ENCODE measurements at regions not wholly inside any gene's neighbourhood (a gene's known extent, or its start where the extent isn't known, plus 50 kb on each side); places are given as distances from the start of the nearest gene placed in this dataset.
A peak's percentile ranks its signal among the peaks of the same experiment; 100 is the strongest.

- no peak overlapping the region for H3K27ac ChIP-seq (ENCODE audit: extremely low read depth, low read depth, low read length)
- POLR2A ChIA-PET = no interaction called here
- no peak overlapping the region for H3K4me3 ChIP-seq (ENCODE audit: low read depth, low read length)
- no peaks in the 10 kb centered on the region for H3K9me3 ChIP-seq (ENCODE audit: control insufficient read depth, insufficient read depth, low read depth, low read length)
- no peaks in the 10 kb centered on the region for H3K36me3 ChIP-seq (ENCODE audit: control insufficient read depth in 2 of 2, insufficient read depth in 1 of 2, low read length in 2 of 2)
- CTCF ChIA-PET = no interaction called here
- TF ChIP-seq ZNF664 (tag by site-specific recombination; IDR thresholded peaks at IDR 0.05) (0 out of 2 replicates have a peak, but pooled peaks have one; percentile 39), ZNF701 (tag by site-specific recombination; IDR thresholded peaks at IDR 0.05) (no peak)
- no peaks in the 10 kb centered on the region for H3K4me1 ChIP-seq (ENCODE audit: control insufficient read depth, insufficient read depth, low read length)
Measured at GRCh38 chr9:690517-691111, 150.9 kb upstream of the DMRT1 start.

- Histone ChIP-seq H3K4me1 (ENCODE audit: control insufficient read depth, insufficient read depth, low read length) (no peaks in the 10 kb centered on the region), H3K4me3 (ENCODE audit: low read depth, low read length) (no peak overlapping the region), H3K36me3 (ENCODE audit: control insufficient read depth in 2 of 2, insufficient read depth in 1 of 2, low read length in 2 of 2) (no peaks in the 10 kb centered on the region), H3K27ac (ENCODE audit: extremely low read depth, low read depth, low read length) (no peak overlapping the region), H3K9me3 (ENCODE audit: control insufficient read depth, insufficient read depth, low read depth, low read length) (no peaks in the 10 kb centered on the region)
- ChIA-PET CTCF (no interaction called here), POLR2A (interaction anchor here (0.7 kb wide), 1 partner anchor 423 kb away, joined by 3 read pairs; no protein-coding TSS in a partner anchor)
- TF ChIP-seq ZNF146 (tag by site-specific recombination; IDR thresholded peaks at IDR 0.05) = no peak
- TF ChIP-seq IKZF3 (tag by site-specific recombination; IDR thresholded peaks at IDR 0.05) = no peak
- TF ChIP-seq ZNF280C (tag by site-specific recombination; IDR thresholded peaks at IDR 0.05) = no peak
- TF ChIP-seq ZNF169 (tag by site-specific recombination; IDR thresholded peaks at IDR 0.05) = no peak
- 0 out of 2 replicates have a peak, but pooled peaks have one; percentile 10 for TF ChIP-seq PRDM6 (tag by site-specific recombination; IDR thresholded peaks at IDR 0.05)
- no peak for TF ChIP-seq ZNF449 (tag by site-specific recombination; IDR thresholded peaks at IDR 0.05)
Measured at GRCh38 chr9:691825-692400, 149.6 kb upstream of the DMRT1 start.

- Histone ChIP-seq H3K9me3 (ENCODE audit: control insufficient read depth, insufficient read depth, low read depth, low read length) (no peaks in the 10 kb centered on the region), H3K4me3 (ENCODE audit: low read depth, low read length) (no peak overlapping the region), H3K4me1 (ENCODE audit: control insufficient read depth, insufficient read depth, low read length) (no peaks in the 10 kb centered on the region), H3K36me3 (ENCODE audit: control insufficient read depth in 2 of 2, insufficient read depth in 1 of 2, low read length in 2 of 2) (no peaks in the 10 kb centered on the region), H3K27ac (ENCODE audit: extremely low read depth, low read depth, low read length) (no peak overlapping the region)
- TF ChIP-seq ZFP3 (tag by site-specific recombination; IDR thresholded peaks at IDR 0.05; ENCODE audit: low read depth) = no peak
- no peak for TF ChIP-seq ZNF121 (tag by site-specific recombination; IDR thresholded peaks at IDR 0.05)
- TF ChIP-seq ZNF843 (tag by site-specific recombination; IDR thresholded peaks at IDR 0.05) = no peak
- TF ChIP-seq ZFP69B (tag by site-specific recombination; IDR thresholded peaks at IDR 0.05) = no peak
- no peak for TF ChIP-seq ZNF10 (tag by site-specific recombination; IDR thresholded peaks at IDR 0.05)
- no peak for TF ChIP-seq PATZ1 (tag by site-specific recombination; IDR thresholded peaks at IDR 0.05)
- POLR2A ChIA-PET = no interaction called here
- CTCF ChIA-PET = interaction anchor here (0.5 to 1.1 kb wide), 2 partner anchors 314 to 317 kb away, joined by 3 read pairs; no protein-coding TSS in a partner anchor
Measured at GRCh38 chr9:692636-693129, 148.8 kb upstream of the DMRT1 start.

Data from HEK293 (cell line).